RWPE1 (cell line): ENCODE measurements at regions not wholly inside any gene's neighbourhood (a gene's known extent, or its start where the extent isn't known, plus 50 kb on each side); places are given as distances from the start of the nearest gene placed in this dataset.

ENCODE experiments used
- CTCF ChIA-PET: fragments of 350-600 bp; sonication (Branson Sonifier 250); formaldehyde crosslinking; extraction: SDS; loops from one replicate; lab custom pipeline; 2021; lab: Yijun Ruan, JAX
- POLR2A ChIA-PET: fragments of 400-600 bp; formaldehyde crosslinking; extraction: SDS; loops from one replicate; lab custom pipeline; 2020; ENCODE audit warnings: antibody characterized with exemption; ENCODE audit not compliant: low non-redundant PET; lab: Yijun Ruan, JAX
- DNase-seq: peaks from one replicate; pipeline ENCODE4 v3.0.0; 2012; ENCODE audit warnings: low spot score
- H3K27ac ChIP-seq: fragments of 450-650 bp; 2 replicates; pipeline ENCODE4 v1.5.1; 2017
- TF ChIP-seq, protein P1 (sequence below): fragments of 450-650 bp; conservative IDR thresholded peaks from 2 replicates; pipeline ENCODE4 v1.5.1; 2017; ENCODE audit warnings: low read depth, mild to moderate bottlenecking

DNA sequence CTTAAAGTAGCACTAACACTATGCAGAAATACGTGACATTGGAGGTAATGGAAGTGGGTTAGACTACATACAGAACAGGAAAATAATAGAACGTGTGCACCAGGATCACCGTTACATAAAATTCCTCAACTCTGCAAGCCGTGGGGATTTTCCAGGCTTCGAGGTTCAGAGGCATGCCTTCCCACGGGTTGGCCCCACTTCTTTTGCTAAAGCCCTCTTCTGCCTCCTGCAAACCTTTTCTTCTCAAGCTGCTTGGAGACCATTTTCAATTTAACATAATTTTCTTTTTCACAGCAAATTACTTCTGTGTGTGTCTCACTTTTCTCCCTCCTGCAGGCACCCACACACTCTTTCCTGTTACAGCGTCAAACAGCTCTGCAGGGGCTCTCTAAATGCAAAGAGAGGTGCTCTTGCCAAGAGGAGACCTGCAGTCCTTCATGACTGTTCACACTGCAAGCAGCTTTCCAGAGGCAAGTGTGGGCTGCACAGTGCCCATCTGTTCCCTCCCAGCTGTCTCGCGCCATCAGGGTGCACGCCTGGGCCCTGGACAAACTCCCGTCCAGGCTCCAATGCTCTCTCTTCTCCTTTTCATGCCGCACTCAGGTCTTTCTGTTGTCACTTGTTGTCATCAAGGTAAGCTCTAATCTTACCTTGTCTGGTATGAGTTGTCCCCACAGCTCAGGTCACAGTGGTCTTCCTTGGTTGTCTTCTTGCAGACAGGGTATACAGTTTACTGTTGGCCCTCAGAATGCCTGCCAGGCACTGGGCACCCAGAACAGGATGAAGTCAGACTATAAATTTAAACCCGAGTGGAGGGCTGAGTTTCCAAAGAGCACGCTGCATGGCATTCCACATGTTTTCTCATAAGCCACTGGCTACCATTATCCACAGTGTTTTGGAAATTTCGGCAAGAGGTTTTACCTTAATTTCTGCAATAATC is 164.8 kb upstream of the GGTLC1 start:
- DNase-seq, result no peak
- ChIA-PET CTCF (no interaction called here), POLR2A (no interaction called here)
- no peak overlapping the region for H3K27ac ChIP-seq
- TF ChIP-seq, protein P1, sequence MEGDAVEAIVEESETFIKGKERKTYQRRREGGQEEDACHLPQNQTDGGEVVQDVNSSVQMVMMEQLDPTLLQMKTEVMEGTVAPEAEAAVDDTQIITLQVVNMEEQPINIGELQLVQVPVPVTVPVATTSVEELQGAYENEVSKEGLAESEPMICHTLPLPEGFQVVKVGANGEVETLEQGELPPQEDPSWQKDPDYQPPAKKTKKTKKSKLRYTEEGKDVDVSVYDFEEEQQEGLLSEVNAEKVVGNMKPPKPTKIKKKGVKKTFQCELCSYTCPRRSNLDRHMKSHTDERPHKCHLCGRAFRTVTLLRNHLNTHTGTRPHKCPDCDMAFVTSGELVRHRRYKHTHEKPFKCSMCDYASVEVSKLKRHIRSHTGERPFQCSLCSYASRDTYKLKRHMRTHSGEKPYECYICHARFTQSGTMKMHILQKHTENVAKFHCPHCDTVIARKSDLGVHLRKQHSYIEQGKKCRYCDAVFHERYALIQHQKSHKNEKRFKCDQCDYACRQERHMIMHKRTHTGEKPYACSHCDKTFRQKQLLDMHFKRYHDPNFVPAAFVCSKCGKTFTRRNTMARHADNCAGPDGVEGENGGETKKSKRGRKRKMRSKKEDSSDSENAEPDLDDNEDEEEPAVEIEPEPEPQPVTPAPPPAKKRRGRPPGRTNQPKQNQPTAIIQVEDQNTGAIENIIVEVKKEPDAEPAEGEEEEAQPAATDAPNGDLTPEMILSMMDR, result no peak

DNA sequence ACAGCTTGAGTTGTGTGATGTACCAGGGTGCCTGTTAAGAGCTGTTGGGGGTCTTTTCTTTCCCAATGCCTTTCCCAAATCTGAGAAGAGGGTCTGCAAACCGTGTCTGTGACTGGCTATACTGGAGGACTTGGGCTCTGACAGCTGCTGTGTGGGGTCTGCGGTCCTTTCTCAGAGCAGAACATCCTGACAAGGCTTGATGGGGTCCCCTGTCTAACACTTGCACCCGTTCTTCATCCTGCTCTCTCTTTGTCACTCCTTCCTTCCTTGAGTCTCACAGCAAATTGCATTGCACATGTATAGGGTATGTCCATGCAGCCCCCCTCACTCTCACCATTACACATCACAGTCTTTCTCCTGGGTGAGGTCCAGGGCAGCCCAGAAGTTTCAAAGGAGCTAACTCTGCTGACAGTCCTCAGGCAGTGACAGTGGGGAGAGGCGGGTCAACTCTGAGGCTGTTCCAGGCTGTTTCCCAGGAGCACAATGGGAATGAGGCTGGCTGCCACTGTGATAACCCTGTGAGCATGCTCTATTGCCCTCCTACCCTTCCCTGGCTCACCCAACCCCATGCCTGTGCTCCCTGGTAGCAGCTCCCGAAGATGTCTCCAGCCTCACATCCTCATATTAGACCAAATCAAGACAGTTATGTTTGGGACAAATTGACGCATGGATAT is 163.2 kb upstream of the GGTLC1 start:
- TF ChIP-seq, protein P1, result no peak
- CTCF ChIA-PET, result no interaction called here
- POLR2A ChIA-PET, result no interaction called here
- no peak for DNase-seq
- no peak overlapping the region for H3K27ac ChIP-seq

DNA sequence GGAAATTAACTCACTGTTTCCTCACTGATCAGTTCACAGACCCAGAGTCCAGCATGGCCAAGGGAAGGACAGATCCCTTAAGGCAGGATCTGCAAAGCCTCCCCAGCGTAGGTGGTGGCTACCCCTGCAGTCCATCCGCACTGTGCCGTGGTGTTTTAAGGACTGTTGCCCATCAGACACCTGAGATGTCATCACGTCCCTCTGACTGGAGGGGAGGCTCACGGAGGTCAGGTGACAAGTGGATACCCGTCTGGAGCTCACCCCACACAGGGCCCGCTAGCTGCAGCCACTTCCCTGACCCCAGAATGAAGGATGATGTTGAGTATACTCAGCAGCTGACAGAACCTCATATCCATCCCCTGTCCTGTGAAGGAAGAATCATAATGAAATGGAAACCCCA is 161.8 kb upstream of the GGTLC1 start:
- ChIA-PET POLR2A (no interaction called here), CTCF (interaction anchor here (1.0 kb wide), 1 partner anchor 8 kb away, joined by 3 read pairs; no protein-coding TSS in a partner anchor)
- no peak for DNase-seq
- H3K27ac ChIP-seq, result no peak overlapping the region
- TF ChIP-seq, protein P1, result no peak

DNA sequence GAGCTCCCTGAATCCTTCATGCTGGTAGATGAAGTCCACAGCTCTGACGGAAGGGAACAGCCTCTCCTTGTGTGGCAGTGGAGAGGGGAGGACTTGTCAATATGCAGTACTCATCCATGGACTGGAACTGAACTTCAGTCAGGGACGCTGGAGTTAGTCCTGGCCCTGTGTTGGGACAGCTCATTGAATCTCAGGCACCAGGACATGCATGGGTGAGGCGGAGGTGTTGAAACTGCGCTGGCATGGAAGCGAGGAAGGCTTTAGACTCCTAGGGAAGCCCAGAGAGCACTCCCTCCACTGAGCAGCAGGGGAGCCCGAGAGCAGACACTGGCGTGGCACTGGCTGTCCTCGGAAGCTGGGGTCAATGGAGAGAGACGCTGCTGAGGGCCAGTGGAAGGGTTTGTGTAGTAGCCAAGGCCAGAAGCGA is 161.3 kb upstream of the GGTLC1 start:
- no peak overlapping the region for H3K27ac ChIP-seq
- TF ChIP-seq, protein P1, result peak; percentile 19; the same call in 1 of the 2 replicates
- CTCF ChIA-PET, result interaction anchor here (0.6 to 1.0 kb wide), 2 partner anchors 8 to 59 kb away, joined by 3 read pairs; no protein-coding TSS in a partner anchor
- POLR2A ChIA-PET, result no interaction called here
- no peak for DNase-seq

DNA sequence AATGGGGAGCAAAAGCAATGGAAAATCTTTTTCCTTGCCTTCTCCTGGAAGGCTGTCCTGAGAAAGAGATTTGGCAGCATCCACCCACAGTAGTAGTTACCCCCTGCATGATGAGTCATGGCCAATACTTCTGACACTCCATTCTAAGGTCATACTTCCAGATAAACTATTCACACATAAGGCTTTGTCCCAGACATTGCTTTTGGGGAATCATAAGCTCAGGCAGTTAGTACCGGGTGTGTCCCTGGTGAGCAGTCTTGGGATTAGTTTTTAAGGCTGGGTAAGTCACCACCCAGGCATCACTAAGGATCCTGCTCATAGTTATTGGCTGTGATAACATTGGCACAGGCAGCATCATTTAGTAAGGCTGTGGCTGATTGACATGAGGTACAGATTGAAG is 160.6 kb upstream of the GGTLC1 start:
- TF ChIP-seq, protein P1, result no peak
- CTCF ChIA-PET, result interaction anchor here (0.6 kb wide), 1 partner anchor 60 kb away, joined by 3 read pairs; no protein-coding TSS in a partner anchor
- POLR2A ChIA-PET, result no interaction called here
- DNase-seq, result no peak
- H3K27ac ChIP-seq, result no peak overlapping the region

DNA sequence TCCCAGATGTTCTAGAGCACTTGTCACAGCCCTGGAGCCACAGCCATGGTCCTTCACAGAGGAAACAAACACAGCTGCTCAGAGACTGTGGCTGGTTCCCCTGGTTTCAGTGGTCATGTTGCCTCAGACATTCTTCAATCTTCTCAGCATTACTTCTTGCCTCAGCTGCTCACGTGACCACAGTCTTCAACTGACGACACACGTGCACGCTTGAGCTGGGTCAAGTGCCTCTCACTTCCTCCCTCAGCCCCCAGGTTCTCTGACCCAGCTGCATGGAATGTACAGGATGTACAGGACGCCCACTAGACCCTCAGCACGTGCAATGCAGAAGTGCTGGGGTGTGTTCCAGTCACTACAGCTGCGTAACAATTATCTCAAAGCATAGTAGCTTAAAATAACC is 159.8 kb upstream of the GGTLC1 start:
- no peak overlapping the region for H3K27ac ChIP-seq
- CTCF ChIA-PET, result no interaction called here
- POLR2A ChIA-PET, result no interaction called here
- no peak for DNase-seq
- TF ChIP-seq, protein P1, result no peak
